ENCODE measurements at regions not wholly inside any gene's neighbourhood (a gene's known extent, or its start where the extent isn't known, plus 50 kb on each side); places are given as distances from the start of the nearest gene placed in this dataset.

DNA sequence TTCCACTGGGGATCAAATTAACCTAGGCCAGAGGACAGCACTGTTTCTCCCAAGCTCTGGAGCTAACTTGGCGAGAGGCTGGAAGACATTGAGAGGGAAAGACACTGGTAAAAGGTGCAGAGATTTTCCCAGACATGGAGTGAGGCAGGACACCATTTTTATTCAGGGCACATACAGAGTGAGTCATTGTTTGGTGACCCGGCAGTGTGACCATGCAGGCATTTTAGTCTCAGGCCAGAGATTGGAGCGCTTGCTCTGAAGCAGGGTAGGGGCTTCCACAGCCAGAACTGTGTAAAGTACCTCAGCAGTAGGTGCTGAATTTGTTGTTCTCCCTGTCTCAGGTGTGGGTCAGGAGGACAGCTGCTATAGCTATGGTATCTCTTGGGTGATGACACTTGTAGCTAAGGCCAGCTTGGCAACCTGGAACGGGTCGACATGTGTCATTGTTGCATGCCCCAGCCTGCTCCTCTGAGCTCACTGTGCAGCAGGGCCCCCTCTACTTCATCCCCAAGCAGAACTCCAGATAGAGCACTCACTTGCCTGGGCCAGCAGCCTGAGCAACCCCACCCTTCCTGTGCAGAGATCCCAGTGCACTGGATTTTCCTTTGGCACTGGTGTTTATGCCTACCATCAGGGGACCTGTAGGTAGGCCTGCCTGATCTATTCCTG lies 79.8 kb upstream of the ATP8A1 start:
- DNase-seq: no peak

DNA sequence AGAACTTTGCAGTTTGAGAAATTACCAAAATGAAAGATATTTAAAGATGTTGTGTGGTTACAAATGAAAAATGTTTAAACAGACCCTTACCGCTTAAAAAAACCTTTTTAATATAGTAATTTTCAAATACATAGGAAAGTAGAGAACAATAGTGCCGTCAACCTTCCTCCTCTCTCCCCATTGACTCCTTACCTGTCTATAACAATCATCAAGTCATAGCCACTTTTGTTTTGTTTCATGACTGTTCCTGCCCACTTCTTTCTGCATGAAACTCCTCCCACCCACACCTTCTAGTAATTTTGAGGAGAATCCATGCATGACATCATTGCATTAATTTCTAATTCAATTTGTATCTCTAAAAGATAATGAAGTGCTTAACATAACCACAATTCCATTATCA lies 76.5 kb upstream of the ATP8A1 start:
- no peak for DNase-seq

DNA sequence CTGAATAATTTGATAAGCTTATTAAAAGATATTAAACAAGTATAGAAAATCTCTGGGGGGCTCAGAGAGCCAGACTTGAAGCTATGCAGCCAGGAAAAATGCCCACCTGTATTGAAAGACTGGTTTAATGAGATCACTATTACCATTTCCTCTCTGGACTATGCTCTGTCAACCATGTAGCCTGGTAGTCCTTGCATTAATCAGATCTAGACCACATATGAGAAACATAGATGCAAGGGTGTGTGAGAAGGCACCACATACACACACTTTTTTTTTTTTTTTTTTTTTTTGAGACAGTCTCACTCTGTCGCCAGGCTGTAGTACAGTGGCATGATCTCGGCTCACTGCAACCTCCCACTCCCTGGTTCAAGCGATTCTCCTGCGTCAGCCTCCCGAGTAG lies 75.9 kb upstream of the ATP8A1 start:
- DNase-seq: no peak

DNA sequence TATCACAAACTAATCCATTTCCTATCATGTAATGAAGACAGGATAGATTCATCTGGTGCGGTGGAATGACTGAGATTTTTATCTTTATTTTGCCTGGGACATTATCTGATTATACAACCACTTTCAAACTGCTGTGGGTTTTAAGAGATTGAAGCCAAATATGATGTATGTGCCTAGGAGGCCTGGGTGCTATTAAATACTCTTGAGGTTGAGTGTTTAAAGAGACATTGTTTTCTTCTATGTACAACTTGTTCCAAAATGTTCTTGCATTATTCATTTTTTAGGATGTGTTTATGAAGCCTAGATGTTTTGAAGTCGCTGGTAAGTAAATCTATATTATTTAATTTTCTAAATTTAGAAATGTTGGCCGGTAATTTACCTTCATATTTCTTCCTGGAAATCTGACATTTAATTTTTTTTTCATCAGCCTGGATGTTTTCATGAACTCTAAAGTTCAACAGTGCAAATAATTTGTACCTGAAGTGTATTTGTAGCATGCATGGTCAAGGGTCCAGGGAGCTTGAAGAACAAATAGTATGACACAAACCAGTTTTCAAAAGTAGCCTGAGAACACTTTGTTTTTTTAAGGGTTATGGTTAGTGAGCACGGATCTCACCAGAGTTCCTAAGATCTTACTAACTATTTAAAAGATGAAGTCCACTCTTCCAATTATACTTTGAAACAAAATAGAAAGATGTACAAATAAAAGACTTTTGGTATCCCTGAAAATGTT lies 72.8 kb upstream of the ATP8A1 start:
- no peak for DNase-seq

DNA sequence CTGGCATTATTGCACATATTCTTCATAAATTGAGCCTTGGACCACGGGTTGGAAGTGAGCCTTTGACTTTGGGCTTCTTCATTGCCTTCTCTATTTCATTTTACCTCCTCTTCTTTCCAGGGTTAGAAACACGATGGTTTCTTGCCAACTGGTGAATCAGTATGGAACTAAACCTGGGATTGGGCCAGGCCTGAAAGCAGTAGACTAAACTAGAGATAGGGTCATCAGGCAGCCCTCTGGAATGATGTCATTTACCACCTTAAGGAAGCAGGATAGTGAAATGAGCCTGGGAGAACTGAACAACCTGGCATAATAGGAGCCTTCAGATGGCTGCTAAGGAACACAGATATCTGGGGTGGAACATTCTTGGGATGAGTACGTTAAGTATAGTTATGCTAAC lies 67.5 kb upstream of the ATP8A1 start:
- DNase-seq: no peak

DNA sequence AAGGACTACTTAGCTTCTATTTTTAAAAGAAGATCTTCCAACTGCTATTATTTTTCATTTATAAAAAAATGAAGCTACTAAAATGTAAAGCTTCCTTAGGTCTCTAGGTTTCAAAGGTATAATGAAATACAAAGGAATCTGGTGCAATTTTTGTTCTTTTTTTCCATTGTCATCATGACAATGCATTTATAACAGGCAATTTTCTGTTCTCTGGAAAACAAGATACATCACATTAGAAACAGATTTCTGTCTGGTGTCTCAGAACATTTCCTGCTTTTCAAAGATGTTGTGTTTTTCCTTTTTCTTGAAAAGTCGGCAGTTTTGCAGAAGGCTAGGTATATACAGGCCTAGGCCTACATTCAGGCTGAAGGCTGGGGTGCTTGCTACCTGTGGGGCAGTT lies 63.6 kb upstream of the ATP8A1 start:
- no peak for DNase-seq

DNA sequence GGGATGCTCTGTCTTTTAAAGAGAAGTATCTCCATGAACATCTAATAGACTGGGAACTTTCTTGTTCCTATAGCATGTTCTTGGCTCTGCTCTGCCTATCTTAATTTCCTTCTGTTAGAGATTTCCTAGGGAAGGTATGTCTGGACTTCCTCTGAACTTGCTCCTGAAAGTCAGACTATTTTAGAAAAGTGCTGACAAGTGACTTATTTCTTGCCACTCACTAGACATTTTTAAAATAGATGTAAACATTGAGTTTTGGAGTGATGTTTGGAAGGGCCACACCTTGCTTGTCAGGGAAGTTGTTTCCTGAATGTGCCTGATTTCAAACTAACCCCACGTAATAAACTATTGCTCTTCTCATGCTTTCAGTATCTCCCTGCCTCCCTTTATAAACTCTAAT lies 62.4 kb upstream of the ATP8A1 start:
- DNase-seq: no peak

DNA sequence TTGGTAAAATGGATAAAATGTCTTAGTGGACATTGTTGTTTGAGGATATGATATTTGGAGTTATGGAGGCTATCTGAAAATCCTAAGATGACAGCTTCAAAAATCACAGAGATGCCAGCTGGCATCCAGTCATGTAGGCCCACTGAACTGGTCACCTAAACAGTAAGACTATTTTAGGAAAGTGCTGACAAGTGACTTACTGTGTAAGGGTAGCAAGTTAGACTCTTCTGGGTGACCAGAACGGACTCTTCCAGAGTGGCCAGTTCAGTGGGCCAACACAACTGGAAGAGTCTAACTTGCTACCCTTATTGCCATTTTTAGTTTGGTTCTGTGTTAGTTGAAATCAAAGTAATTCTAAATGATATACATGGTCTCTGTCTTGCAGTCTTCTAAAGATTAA lies 61.4 kb upstream of the ATP8A1 start:
- no peak for DNase-seq

DNA sequence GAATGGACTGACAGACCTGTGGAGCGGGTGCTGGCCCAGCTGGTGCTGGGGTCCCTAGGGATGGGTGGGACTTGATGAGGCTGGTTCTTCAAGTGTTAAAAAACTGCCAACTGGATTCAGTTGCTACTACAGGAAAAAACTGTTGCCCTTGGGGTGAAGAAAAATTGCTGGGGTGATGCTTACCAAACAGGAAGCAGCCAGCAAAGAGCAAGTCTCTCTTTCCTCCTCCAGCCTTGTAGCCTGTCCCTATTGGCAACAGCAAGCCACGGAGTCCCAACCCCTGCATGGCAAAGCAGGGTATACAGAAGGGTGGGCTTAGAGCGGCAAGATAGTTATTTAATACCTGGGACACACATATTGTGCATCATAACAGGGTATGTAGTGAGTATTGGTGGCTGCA lies 60.1 kb upstream of the ATP8A1 start:
- no peak for DNase-seq

DNA sequence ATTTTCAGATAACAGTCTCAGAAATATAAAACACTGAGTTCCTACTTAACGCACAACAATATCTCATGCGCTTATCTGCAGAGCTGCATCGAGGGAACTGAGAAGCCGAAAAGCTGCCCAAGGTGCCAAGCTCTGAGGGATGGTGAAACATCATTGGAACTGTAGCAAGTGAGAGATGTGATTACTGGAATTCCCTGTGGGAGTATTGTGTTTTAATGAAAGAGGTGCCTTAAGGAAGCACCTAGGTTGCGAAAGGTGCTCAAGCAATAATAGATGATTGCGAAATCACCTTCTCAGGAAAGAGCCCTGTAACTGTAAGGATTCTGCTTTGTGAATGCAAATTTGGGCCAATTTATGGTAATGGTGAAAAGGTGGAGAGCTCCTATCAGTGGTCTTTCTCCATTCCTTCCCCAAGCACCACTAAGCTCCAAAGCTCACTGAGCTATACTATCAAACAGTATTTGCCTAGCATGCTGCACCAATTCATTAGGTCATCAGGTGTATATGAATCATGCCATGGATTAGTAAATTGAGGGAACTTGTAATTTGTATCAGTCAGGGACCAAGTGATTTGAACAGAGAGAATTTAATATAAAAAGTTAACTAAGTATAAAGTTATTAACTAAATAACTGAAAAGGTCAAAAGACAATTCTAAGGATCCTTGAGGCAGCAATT lies 59.0 kb upstream of the ATP8A1 start:
- no peak for DNase-seq

DNA sequence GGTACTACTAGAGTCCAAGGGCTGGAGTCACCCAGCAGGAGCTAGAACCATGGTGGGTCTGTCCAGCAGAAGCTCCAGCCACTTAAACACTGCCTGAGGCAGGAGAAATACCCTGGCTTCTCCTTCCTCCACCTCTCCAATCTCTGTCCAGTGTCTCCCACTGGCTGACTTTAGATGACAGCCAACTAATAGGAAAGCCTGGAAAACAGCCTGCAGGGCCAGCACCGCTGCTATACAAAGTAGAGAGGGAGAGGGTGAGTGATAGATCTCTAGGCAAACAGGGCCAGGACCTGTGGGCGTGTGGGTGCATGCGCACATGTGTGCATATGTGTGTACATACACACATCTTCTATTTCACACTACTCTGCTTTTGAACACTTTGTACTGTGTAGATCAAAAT lies 56.5 kb upstream of the ATP8A1 start:
- no peak for DNase-seq

DNA sequence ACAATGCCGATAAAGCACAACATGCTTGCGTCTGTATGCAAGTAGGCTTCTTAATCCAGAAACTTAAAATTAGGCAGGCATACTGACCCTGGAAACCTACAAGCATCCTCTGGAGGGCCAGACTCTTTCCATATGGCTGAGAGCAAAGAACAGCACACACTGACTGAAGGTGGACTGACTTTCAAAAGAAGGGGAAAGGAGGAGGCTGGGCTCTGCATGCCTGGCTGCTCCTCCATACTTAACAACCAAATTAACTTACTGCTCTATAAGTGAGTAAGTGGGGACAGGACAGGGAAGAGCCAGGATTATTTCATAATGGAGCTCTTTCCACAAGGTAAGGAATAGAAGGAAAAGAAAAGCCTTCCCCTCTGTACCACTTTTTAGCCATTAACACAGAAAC lies 55.9 kb upstream of the ATP8A1 start:
- DNase-seq: no peak

DNA sequence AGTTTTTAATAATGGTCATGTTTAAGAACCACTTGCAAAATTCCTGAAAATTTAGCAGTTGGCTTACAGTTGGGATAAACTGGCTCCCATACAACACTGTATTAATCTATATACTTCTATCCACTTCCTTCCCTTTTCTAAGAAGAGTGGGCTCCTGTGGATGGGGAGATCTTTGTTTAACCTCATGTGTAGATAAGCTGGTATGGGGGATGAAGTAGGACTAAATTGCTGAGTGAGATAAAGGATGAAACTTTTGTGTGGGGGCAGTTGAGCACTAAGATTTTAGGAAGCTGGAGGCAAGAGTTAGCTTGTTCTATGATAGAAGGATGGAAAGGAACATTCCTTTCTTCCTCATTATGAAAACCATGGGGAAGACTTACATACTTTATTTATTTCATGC lies 54.6 kb upstream of the ATP8A1 start:
- DNase-seq: no peak

DNA sequence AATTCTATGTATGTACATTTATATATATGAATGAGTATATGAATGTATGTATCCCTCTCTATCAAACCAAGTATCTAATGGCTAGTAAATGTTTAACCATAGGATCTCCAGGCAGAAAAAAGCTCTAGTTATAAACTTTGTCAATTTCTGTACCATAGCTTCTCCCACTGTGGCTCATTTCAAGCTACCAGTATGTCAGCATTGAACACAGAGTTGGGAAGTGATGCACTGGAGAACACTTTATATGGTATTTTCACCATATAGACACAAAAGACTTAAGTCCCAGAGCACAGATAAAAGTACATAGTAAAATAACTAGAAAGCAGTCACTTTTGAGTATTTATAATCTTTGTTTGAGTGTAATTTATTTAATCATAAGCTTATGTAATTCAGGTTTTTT lies 53.9 kb upstream of the ATP8A1 start:
- no peak for DNase-seq

DNA sequence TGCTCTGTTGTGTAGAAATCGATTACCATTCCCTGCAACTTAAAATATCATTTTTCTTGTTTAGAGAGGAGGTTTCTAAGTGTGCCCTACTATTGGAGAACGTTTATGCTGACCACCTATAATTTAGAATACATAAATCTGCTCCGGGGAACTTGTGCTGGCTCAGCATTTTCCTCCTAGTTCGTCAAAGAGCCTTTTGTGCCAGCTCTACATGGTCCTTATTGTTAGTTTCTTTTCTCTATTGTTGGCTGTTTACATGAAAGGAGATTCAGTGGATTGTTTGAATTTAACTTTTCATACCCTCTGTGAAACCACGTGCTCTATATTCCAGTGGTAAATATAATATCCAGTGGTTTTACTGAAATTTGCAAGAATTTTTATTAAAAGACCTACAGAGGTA lies 53.4 kb upstream of the ATP8A1 start:
- DNase-seq: no peak

DNA sequence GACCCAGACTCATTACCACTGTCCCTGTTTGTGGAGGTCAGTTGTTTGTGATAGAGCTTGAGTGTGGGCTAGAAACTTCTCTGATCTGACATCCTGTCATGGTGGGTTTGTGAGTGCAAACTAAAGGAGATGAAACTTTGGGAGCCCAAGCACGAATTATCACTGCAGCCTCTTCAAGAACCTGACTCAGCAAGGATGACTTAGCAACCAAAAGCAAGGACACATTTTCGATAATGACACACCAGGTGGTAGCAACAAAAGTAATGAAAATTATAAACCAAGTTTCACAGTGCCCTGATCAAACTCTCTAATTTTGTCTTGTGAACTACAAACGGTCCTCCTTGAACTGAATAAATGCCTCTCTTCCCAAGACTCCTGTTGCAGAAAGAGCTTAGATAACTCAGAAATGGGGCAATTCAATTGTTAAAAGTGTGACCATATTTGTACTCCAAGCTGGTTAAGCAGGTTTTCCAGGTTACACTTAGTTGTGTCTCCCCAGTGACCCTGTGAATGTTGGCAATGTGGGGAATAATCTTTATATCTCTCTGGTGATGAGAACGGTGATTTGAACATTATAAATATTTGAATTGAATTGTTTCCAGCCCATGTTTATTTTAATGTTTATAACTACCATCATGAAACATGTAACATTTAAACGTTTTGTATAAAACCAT lies 52.6 kb upstream of the ATP8A1 start:
- DNase-seq: no peak

DNA sequence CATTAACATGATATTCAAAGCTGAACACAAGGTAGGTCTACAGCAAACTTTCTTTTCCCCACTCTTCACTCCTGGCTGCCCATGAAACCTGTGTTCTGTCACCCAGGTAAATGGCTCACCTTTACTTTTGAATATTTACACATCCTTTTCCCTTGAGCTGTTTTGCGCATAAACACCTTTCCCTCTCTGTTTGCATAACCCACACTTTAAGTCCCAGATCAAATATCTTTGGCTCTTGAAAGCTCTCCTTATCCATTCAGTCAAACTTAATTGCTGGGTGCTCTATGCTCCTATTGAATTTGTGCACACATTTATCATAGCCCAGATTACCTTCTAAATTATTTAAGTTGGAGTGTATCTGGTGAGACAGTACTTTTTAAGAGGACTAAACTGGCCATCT lies 51.7 kb upstream of the ATP8A1 start:
- peak in 1 of 2 experiments; percentile 62 for DNase-seq

Data from NCI-H2081 (cell line).